ENCODE measurements at regions not wholly inside any gene's neighbourhood (a gene's known extent, or its start where the extent isn't known, plus 50 kb on each side); places are given as distances from the start of the nearest gene placed in this dataset.

- TF ChIP-seq ZNF318 (IDR thresholded peaks at IDR 0.05; ENCODE audit: borderline replicate concordance in 1 of 2, low read depth in 1 of 2) (peak in 1 of 2 experiments; percentile 63; a peak in 1 of 4 replicates), ZNF639 (CRISPR knock-in tag; conservative IDR thresholded peaks at IDR 0.05 in 1 of 2, IDR thresholded peaks at IDR 0.05 in 1 of 2) (no peak), TCF15 (CRISPR knock-in tag; IDR thresholded peaks at IDR 0.05) (no peak), SUPT5H (IDR thresholded peaks at IDR 0.05) (no peak), KAT2B (IDR thresholded peaks at IDR 0.05; ENCODE audit: low read depth, low read length) (no peak), ZNF395 (CRISPR knock-in tag; IDR thresholded peaks at IDR 0.05) (no peak; the same call in 1 of the 2 replicates), CTCFL (IDR thresholded peaks at IDR 0.05; ENCODE audit: borderline replicate concordance, insufficient read depth, low read depth, low read length, poor library complexity, severe bottlenecking) (no peak), PREB (CRISPR knock-in tag; IDR thresholded peaks at IDR 0.05) (no peak), GTF2F1 (IDR thresholded peaks at IDR 0.05; ENCODE audit: low read depth, low read length) (no peak), NR1H2 (CRISPR knock-in tag; IDR thresholded peaks at IDR 0.05) (no peak), NELFE (IDR thresholded peaks at IDR 0.05; ENCODE audit: insufficient read depth, insufficient read length) (no peak)
Measured at GRCh38 chr5:124655921-124656511, 90.4 kb downstream of the ZNF608 start (continued).

All from K562 (cell line).